Astrocyte (in vitro differentiated cells and primary cell): ENCODE measurements at regions not wholly inside any gene's neighbourhood (a gene's known extent, or its start where the extent isn't known, plus 50 kb on each side); places are given as distances from the start of the nearest gene placed in this dataset.

ENCODE experiments used
- DNase-seq: peaks from one replicate; pipeline ENCODE4 v3.0.0-alpha.2; 2010; ENCODE audit warnings: low read depth
- FAIRE-seq: peaks from 2 replicates; lab custom pipeline; 2011; peaks lifted over from hg19 to GRCh38; lab: Jason Lieb, UNC
- H2AFZ ChIP-seq: 2 replicates; pipeline ENCODE4 v1.6.0; 2012; ENCODE audit warnings: low read depth, low read length, inconsistent platforms
- H3K27ac ChIP-seq: 2 replicates; pipeline ENCODE4 v1.5.1; 2011; ENCODE audit warnings: low read depth, low read length, inconsistent platforms
- H3K27me3 ChIP-seq: 2 replicates; pipeline ENCODE4 v1.6.0; 2011; ENCODE audit warnings: low read length, inconsistent platforms; ENCODE audit not compliant: insufficient read depth
- H3K36me3 ChIP-seq: 2 replicates; pipeline ENCODE4 v1.5.1; 2011; ENCODE audit warnings: low read length, inconsistent platforms; ENCODE audit not compliant: insufficient read depth
- H3K4me1 ChIP-seq: 2 replicates; pipeline ENCODE4 v1.5.1; 2011; ENCODE audit warnings: low read length, inconsistent platforms; ENCODE audit not compliant: insufficient read depth
- H3K4me2 ChIP-seq: 2 replicates; pipeline ENCODE4 v1.6.0; 2012; ENCODE audit warnings: low read length, inconsistent platforms
- H3K4me3 ChIP-seq: 2 replicates; pipeline ENCODE4 v1.5.1; 2011; ENCODE audit warnings: low read depth, mild to moderate bottlenecking, low read length, inconsistent platforms; ENCODE audit not compliant: insufficient read depth
- H3K79me2 ChIP-seq: 2 replicates; pipeline ENCODE4 v1.6.0; 2012; ENCODE audit warnings: mild to moderate bottlenecking, low read length, inconsistent platforms; ENCODE audit not compliant: insufficient read depth
- H3K9ac ChIP-seq: 2 replicates; pipeline ENCODE4 v1.6.0; 2012; ENCODE audit warnings: mild to moderate bottlenecking, low read length, inconsistent platforms
- H3K9me3 ChIP-seq: 2 replicates; pipeline ENCODE4 v1.5.1; 2012; ENCODE audit warnings: low read depth, mild to moderate bottlenecking, low read length, inconsistent platforms; ENCODE audit not compliant: insufficient read depth
- H4K20me1 ChIP-seq: 2 replicates; pipeline ENCODE4 v1.6.0; 2012; ENCODE audit warnings: low read length, inconsistent platforms; ENCODE audit not compliant: insufficient read depth
- H3K27ac Mint-ChIP-seq: one replicate; pipeline ENCODE4 v1.8.0; 2021; ENCODE audit warnings: mild to moderate bottlenecking, mixed read lengths; ENCODE audit not compliant: unreplicated experiment
- H3K27me3 Mint-ChIP-seq: one replicate; pipeline ENCODE4 v1.8.0; 2021; ENCODE audit warnings: low read depth, mixed read lengths; ENCODE audit not compliant: unreplicated experiment
- H3K36me3 Mint-ChIP-seq: one replicate; pipeline ENCODE4 v1.8.0; 2021; ENCODE audit warnings: low read depth, mixed read lengths; ENCODE audit not compliant: unreplicated experiment
- H3K4me1 Mint-ChIP-seq: one replicate; pipeline ENCODE4 v1.8.0; 2021; ENCODE audit warnings: low read depth, mixed read lengths; ENCODE audit not compliant: unreplicated experiment
- H3K4me3 Mint-ChIP-seq: one replicate; pipeline ENCODE4 v1.8.0; 2021; ENCODE audit warnings: mild to moderate bottlenecking, moderate library complexity, mixed read lengths; ENCODE audit not compliant: unreplicated experiment
- H3K9me3 Mint-ChIP-seq: one replicate; pipeline ENCODE4 v1.8.0; 2021; ENCODE audit warnings: mild to moderate bottlenecking, mixed read lengths; ENCODE audit not compliant: unreplicated experiment
- EZH2 ChIP-seq: IDR thresholded peaks from 2 replicates; pipeline ENCODE4 v1.6.1; 2012; ENCODE audit warnings: mild to moderate bottlenecking, low read length, inconsistent platforms; ENCODE audit not compliant: insufficient read depth
- TF ChIP-seq, protein P1 (sequence below): IDR thresholded peaks from 2 replicates; pipeline ENCODE4 v1.5.1; 2011; ENCODE audit warnings: low read depth, mild to moderate bottlenecking, inconsistent platforms, low read length, moderate library complexity; ENCODE audit not compliant: insufficient read depth

DNA sequence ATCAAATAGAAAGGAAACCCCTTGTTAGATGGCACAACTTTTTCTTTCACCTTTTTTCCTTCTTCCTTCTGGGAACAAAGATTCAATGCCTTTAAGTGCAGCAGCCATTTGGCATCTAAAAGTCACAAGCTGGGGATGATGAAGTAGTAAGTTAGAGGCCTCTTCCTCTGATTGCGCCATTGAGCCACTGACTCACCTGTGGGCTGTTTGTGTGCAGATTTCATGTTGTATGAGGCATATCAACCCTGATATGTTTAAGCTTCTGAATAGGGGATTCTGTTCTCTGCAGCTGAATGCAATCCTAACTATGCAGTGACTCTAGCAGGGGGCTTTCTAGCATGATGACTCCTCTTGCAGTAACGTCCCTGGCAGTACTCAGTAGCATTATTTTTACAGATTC lies 599.9 kb downstream of the CSNK1G3 start:
- Mint-ChIP-seq H3K27ac (no peak overlapping the region), H3K4me3 (no peak overlapping the region)
- no peaks in the 10 kb centered on the region for H3K9me3 ChIP-seq

DNA sequence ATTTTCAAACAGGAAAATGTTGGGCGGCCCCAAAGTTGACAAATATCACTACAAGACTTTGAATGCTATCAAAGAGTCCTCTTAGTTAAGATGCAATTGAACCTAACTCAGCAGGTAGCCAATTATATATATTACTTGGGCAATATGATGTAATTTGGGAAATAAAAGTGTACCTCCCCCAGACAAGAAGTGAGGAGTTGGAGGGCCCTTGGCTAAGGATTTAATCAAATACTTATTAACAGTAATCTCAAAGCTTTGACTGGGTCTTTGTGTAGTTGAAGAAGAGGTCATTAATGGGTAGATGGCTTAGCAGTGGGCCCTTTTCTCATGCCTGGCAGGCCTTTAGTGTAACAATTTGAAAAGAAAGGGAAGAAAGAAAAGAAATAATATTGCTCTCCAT lies 599.0 kb downstream of the CSNK1G3 start:
- H3K27ac Mint-ChIP-seq = no peak overlapping the region
- H3K27me3 Mint-ChIP-seq = no peaks in the 10 kb centered on the region
- Histone ChIP-seq H3K36me3 (no peaks in the 10 kb centered on the region), H3K27ac (no peak overlapping the region), H4K20me1 (no peaks in the 10 kb centered on the region), H3K9ac (no peak overlapping the region), H2AFZ (no peak overlapping the region), H3K79me2 (no peaks in the 10 kb centered on the region), H3K4me1 (no peaks in the 10 kb centered on the region), H3K9me3 (no peaks in the 10 kb centered on the region), H3K4me3 (no peak overlapping the region), H3K27me3 (no peaks in the 10 kb centered on the region), H3K4me2 (no peak overlapping the region)
- no peak overlapping the region for H3K4me3 Mint-ChIP-seq
- FAIRE-seq (no peak), DNase-seq (no peak)
- TF ChIP-seq EZH2 = no peak
- TF ChIP-seq, protein P1, sequence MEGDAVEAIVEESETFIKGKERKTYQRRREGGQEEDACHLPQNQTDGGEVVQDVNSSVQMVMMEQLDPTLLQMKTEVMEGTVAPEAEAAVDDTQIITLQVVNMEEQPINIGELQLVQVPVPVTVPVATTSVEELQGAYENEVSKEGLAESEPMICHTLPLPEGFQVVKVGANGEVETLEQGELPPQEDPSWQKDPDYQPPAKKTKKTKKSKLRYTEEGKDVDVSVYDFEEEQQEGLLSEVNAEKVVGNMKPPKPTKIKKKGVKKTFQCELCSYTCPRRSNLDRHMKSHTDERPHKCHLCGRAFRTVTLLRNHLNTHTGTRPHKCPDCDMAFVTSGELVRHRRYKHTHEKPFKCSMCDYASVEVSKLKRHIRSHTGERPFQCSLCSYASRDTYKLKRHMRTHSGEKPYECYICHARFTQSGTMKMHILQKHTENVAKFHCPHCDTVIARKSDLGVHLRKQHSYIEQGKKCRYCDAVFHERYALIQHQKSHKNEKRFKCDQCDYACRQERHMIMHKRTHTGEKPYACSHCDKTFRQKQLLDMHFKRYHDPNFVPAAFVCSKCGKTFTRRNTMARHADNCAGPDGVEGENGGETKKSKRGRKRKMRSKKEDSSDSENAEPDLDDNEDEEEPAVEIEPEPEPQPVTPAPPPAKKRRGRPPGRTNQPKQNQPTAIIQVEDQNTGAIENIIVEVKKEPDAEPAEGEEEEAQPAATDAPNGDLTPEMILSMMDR = no peak
- no peaks in the 10 kb centered on the region for H3K9me3 Mint-ChIP-seq
- H3K36me3 Mint-ChIP-seq = no peaks in the 10 kb centered on the region
- H3K4me1 Mint-ChIP-seq = no peaks in the 10 kb centered on the region

More for the DNA sequence above, 599.9 kb downstream of the CSNK1G3 start:
- Histone ChIP-seq H4K20me1 (no peaks in the 10 kb centered on the region), H3K79me2 (no peaks in the 10 kb centered on the region), H3K4me3 (no peak overlapping the region), H2AFZ (no peak overlapping the region), H3K4me1 (no peaks in the 10 kb centered on the region), H3K36me3 (no peaks in the 10 kb centered on the region), H3K4me2 (no peak overlapping the region), H3K27me3 (no peaks in the 10 kb centered on the region), H3K27ac (no peak overlapping the region), H3K9ac (no peak overlapping the region)
- H3K4me1 Mint-ChIP-seq = no peaks in the 10 kb centered on the region
- TF ChIP-seq, protein P1 = no peak
- no peak for TF ChIP-seq EZH2
- H3K27me3 Mint-ChIP-seq = no peaks in the 10 kb centered on the region
- FAIRE-seq (no peak), DNase-seq (no peak)
- H3K36me3 Mint-ChIP-seq = no peaks in the 10 kb centered on the region
- no peaks in the 10 kb centered on the region for H3K9me3 Mint-ChIP-seq

DNA sequence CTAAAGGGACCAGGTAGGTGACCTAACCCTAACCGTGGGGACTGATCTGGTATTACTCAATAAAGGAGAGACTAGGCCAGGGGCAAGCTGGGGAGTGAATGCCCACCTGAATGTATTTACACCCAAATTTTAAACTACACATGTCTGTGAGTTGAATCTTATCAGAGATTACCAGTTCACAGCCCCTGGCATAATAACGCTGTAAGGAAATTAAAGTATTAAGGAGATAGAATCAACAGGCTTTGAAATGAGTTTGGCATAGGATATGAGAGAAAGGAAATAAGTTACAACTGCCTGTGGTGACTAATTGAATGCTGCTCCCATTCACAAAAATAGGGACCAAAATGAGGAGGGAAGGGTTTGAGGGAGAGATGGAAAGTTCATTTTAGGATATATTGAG lies 593.3 kb downstream of the CSNK1G3 start:
- FAIRE-seq = no peak
- no peak for TF ChIP-seq EZH2
- TF ChIP-seq, protein P1 = no peak
- DNase-seq = no peak
- peaks cover 6% of the 10 kb centered on the region for H3K4me1 Mint-ChIP-seq
- no peak overlapping the region for H3K27ac Mint-ChIP-seq
- Histone ChIP-seq H3K27ac (no peak overlapping the region), H3K36me3 (no peaks in the 10 kb centered on the region), H4K20me1 (no peaks in the 10 kb centered on the region), H3K4me1 (peaks cover 4% of the 10 kb centered on the region), H3K4me3 (no peak overlapping the region), H3K9me3 (no peaks in the 10 kb centered on the region), H3K27me3 (no peaks in the 10 kb centered on the region), H2AFZ (no peak overlapping the region), H3K4me2 (no peak overlapping the region), H3K9ac (no peak overlapping the region), H3K79me2 (no peaks in the 10 kb centered on the region)
- no peaks in the 10 kb centered on the region for H3K27me3 Mint-ChIP-seq
- no peaks in the 10 kb centered on the region for H3K36me3 Mint-ChIP-seq
- no peaks in the 10 kb centered on the region for H3K9me3 Mint-ChIP-seq
- H3K4me3 Mint-ChIP-seq = no peak overlapping the region
